ENCODE measurements at regions not wholly inside any gene's neighbourhood (a gene's known extent, or its start where the extent isn't known, plus 50 kb on each side); places are given as distances from the start of the nearest gene placed in this dataset.
"Not testable (repeated sequence)": the region's sequence is repeated elsewhere in the genome, so short reads cannot be mapped to it uniquely, and the experiment has no call there.

DNA sequence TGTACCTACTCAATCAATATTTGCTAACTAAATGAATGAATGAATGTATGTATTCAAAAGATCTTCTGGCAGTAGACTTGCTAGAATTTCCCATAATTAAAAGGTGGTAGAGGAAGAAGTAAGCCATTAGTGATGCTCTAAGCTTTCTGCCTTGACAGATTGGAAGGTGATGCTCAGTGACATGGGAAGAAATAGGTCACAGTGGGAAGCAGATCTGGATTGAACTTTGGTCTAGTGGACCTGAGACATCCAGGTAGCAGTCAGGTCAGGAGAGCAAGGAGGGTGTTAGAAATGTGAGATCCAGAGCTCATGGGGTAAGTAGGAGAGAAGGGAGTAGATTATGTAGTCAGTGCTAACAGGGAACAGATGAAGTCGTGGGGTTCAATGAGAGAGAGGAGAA, 106.4 kb downstream of the SNX5 start:
- peaks cover 17 to 21% of the 10 kb centered on the region in 2 experiments for H3K4me1 Mint-ChIP-seq
- Histone ChIP-seq H3K4me1 (ENCODE audit: insufficient read depth, low read length) (peaks cover 6% of the 10 kb centered on the region; the same call in 1 of the 2 replicates), H4K20me1 (ENCODE audit: control insufficient read depth, insufficient read depth, insufficient read length) (no peaks in the 10 kb centered on the region), H3K27ac (ENCODE audit: insufficient read length, low read depth, low read length) (no peak overlapping the region), H3T11ph (ENCODE audit: low read length) (no peak overlapping the region), H3K56ac (ENCODE audit: insufficient read length, low read depth, low read length) (no peak overlapping the region), H3K9ac (ENCODE audit: extremely low read depth, insufficient read length, low read length) (no peak overlapping the region), H3K9me3 (ENCODE audit: control insufficient read depth, low read depth, low read length) (no peaks in the 10 kb centered on the region), H3K23me2 (ENCODE audit: insufficient read length, low read depth, low read length, poor library complexity, severe bottlenecking) (no peaks in the 10 kb centered on the region), H3K14ac (ENCODE audit: insufficient read depth, low read length) (no peak overlapping the region), H3K79me1 (ENCODE audit: insufficient read depth, low read depth, low read length, poor library complexity, severe bottlenecking) (no peaks in the 10 kb centered on the region), H3K23ac (ENCODE audit: insufficient read length, low read depth, low read length) (no peak overlapping the region), H2AK5ac (ENCODE audit: insufficient read length, low read length) (no peak overlapping the region), H2AFZ (ENCODE audit: low read length) (no peak overlapping the region), H2BK15ac (ENCODE audit: low read depth, low read length) (no peak overlapping the region), H3K4me2 (ENCODE audit: insufficient read depth, insufficient read length, low read length) (no peak overlapping the region), H3K18ac (ENCODE audit: insufficient read length, low read depth, low read length) (no peak overlapping the region), H2BK12ac (ENCODE audit: insufficient read length, low read depth, low read length) (no peak overlapping the region), H3K79me2 (ENCODE audit: insufficient read depth, low read length) (no peaks in the 10 kb centered on the region), H4K8ac (replicated peaks; ENCODE audit: insufficient read length, low read depth, low read length) (no peak overlapping the region), H2BK120ac (ENCODE audit: low read depth, low read length, poor library complexity, severe bottlenecking) (no peak overlapping the region), H3K4ac (ENCODE audit: low read depth, low read length) (no peak overlapping the region), H3K27me3 (ENCODE audit: insufficient read depth, low read length) (no peaks in the 10 kb centered on the region), H4K5ac (ENCODE audit: insufficient read length, low read depth, low read length) (no peak overlapping the region), H2BK5ac (ENCODE audit: insufficient read length, low read length) (no peak overlapping the region), H4K91ac (ENCODE audit: insufficient read length, low read depth, low read length) (no peak overlapping the region), H2BK20ac (ENCODE audit: low read depth, low read length, poor library complexity, severe bottlenecking) (no peak overlapping the region)
- H3K36me3 Mint-ChIP-seq (ENCODE audit: insufficient read depth in 1 of 3, low read depth in 3 of 3) = no peaks in the 10 kb centered on the region
- TF ChIP-seq, protein P1, sequence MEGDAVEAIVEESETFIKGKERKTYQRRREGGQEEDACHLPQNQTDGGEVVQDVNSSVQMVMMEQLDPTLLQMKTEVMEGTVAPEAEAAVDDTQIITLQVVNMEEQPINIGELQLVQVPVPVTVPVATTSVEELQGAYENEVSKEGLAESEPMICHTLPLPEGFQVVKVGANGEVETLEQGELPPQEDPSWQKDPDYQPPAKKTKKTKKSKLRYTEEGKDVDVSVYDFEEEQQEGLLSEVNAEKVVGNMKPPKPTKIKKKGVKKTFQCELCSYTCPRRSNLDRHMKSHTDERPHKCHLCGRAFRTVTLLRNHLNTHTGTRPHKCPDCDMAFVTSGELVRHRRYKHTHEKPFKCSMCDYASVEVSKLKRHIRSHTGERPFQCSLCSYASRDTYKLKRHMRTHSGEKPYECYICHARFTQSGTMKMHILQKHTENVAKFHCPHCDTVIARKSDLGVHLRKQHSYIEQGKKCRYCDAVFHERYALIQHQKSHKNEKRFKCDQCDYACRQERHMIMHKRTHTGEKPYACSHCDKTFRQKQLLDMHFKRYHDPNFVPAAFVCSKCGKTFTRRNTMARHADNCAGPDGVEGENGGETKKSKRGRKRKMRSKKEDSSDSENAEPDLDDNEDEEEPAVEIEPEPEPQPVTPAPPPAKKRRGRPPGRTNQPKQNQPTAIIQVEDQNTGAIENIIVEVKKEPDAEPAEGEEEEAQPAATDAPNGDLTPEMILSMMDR (conservative IDR thresholded peaks at IDR 0.05) = no peak
- H3K9me3 Mint-ChIP-seq = no peaks in the 10 kb centered on the region
- no peak overlapping the region for H3K4me3 Mint-ChIP-seq
- H3K27me3 Mint-ChIP-seq (ENCODE audit: low read depth) = peaks cover 4% of the 10 kb centered on the region
- no peak for DNase-seq
- no peak overlapping the region for H3K27ac Mint-ChIP-seq
- WGBS (ENCODE audit: extremely low coverage, insufficient read length, low lambda C conversion rate) = no CpG with 5 or more reads among the region's 1 CpG

DNA sequence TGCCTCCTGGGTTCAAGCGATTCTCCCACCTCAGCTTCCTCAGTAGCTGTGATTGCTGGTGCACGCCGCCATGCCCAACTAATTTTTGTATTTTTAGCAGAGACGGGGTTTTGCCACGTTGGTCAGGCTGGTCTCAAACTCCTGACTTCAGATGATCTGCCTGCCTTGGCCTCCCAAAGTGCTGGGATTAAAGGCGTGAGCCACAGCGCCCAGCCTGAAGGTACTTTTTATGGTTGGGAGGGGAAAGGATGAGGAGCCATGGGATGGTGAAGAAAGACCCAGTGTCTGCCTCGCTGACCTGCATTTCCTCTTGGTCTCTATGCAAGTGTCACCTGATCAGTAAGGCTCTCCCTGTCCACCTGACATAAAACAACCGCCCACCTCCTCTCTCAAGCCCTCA, 107.0 kb downstream of the SNX5 start:
- not testable (repeated sequence) for H3K14ac ChIP-seq (ENCODE audit: insufficient read depth, low read length); H3K4me2 ChIP-seq (ENCODE audit: insufficient read depth, insufficient read length, low read length); H3K9me3 ChIP-seq (ENCODE audit: control insufficient read depth, low read depth, low read length); H3K23ac ChIP-seq (ENCODE audit: insufficient read length, low read depth, low read length); H3T11ph ChIP-seq (ENCODE audit: low read length); H2AFZ ChIP-seq (ENCODE audit: low read length); H2BK120ac ChIP-seq (ENCODE audit: low read depth, low read length, poor library complexity, severe bottlenecking); H3K4me3 Mint-ChIP-seq; H4K5ac ChIP-seq (ENCODE audit: insufficient read length, low read depth, low read length); DNase-seq; H2BK5ac ChIP-seq (ENCODE audit: insufficient read length, low read length); H3K18ac ChIP-seq (ENCODE audit: insufficient read length, low read depth, low read length); H2BK15ac ChIP-seq (ENCODE audit: low read depth, low read length); H4K91ac ChIP-seq (ENCODE audit: insufficient read length, low read depth, low read length); H3K9ac ChIP-seq (ENCODE audit: extremely low read depth, insufficient read length, low read length); H3K36me3 Mint-ChIP-seq (ENCODE audit: insufficient read depth in 1 of 3, low read depth in 3 of 3); H3K9me3 Mint-ChIP-seq; H4K8ac ChIP-seq (replicated peaks; ENCODE audit: insufficient read length, low read depth, low read length); H3K56ac ChIP-seq (ENCODE audit: insufficient read length, low read depth, low read length); H3K79me1 ChIP-seq (ENCODE audit: insufficient read depth, low read depth, low read length, poor library complexity, severe bottlenecking); H3K27me3 Mint-ChIP-seq (ENCODE audit: low read depth); H3K4ac ChIP-seq (ENCODE audit: low read depth, low read length); H3K27me3 ChIP-seq (ENCODE audit: insufficient read depth, low read length); H2BK12ac ChIP-seq (ENCODE audit: insufficient read length, low read depth, low read length); H3K79me2 ChIP-seq (ENCODE audit: insufficient read depth, low read length); H3K27ac Mint-ChIP-seq; H2AK5ac ChIP-seq (ENCODE audit: insufficient read length, low read length); H3K23me2 ChIP-seq (ENCODE audit: insufficient read length, low read depth, low read length, poor library complexity, severe bottlenecking); H3K27ac ChIP-seq (ENCODE audit: insufficient read length, low read depth, low read length); H3K4me1 ChIP-seq (ENCODE audit: insufficient read depth, low read length); H2BK20ac ChIP-seq (ENCODE audit: low read depth, low read length, poor library complexity, severe bottlenecking); H4K20me1 ChIP-seq (ENCODE audit: control insufficient read depth, insufficient read depth, insufficient read length)
- peaks cover 15 to 19% of the 10 kb centered on the region in 2 experiments for H3K4me1 Mint-ChIP-seq
- WGBS (ENCODE audit: extremely low coverage, insufficient read length, low lambda C conversion rate) = no CpG with 5 or more reads among the region's 9 CpGs

All from H9 (cell line).